Stomach (tissue), 8 donors: ENCODE measurements at regions not wholly inside any gene's neighbourhood (a gene's known extent, or its start where the extent isn't known, plus 50 kb on each side); places are given as distances from the start of the nearest gene placed in this dataset.
A peak's percentile ranks its signal among the peaks of the same experiment; 100 is the strongest.

Source experiments
- DNase-seq, 2 donors: peaks; one replicate each; pipeline versions ENCODE4 v3.0.0 to v3.0.0-alpha.2; 2013 to 2019
- H3K27ac ChIP-seq, 5 donors: fragments of 200-600 bp in 4 of 5; sonication (generic) in 4 of 5; one replicate each; pipeline ENCODE4 v1.5.1; 2013 to 2019; ENCODE audit warnings: mild to moderate bottlenecking in 1 of 5, moderate library complexity in 1 of 5
- H3K27me3 ChIP-seq, 3 donors: fragments of 200-600 bp; sonication (generic); one replicate each; pipeline ENCODE4 v1.5.1; 2017 to 2019; ENCODE audit warnings: mixed run types in 1 of 3
- H3K36me3 ChIP-seq, 4 donors: fragments of 200-600 bp; sonication (generic); 1 replicate in 3 of 4; 2 replicates in 1 of 4; pipeline ENCODE4 v1.5.1; 2016 to 2019
- H3K4me1 ChIP-seq, 4 donors: fragments of 200-600 bp; sonication (generic); one replicate each; pipeline ENCODE4 v1.5.1; 2016 to 2019
- H3K4me3 ChIP-seq, 4 donors: fragments of 200-600 bp; sonication (generic) in 3 of 4; one replicate each; pipeline ENCODE4 v1.5.1; 2016 to 2019; ENCODE audit warnings: mild to moderate bottlenecking in 1 of 4
- H3K9me3 ChIP-seq, 4 donors: fragments of 200-600 bp; sonication (generic); one replicate each; pipeline ENCODE4 v1.5.1; 2016 to 2019
- EP300 ChIP-seq: sonication (generic); formaldehyde crosslinking; IDR thresholded peaks from one replicate; pipeline ENCODE4 v1.6.1; 2017; ENCODE audit warnings: antibody characterized with exemption
- POLR2A ChIP-seq, 4 donors: fragments of 450-650 bp; IDR thresholded peaks; one replicate each; pipeline ENCODE4 v1.6.1; 2016; ENCODE audit warnings: antibody characterized with exemption in 4 of 4, control low read depth in 2 of 4, mild to moderate bottlenecking in 1 of 4, moderate library complexity in 1 of 4
- POLR2AphosphoS5 ChIP-seq, 3 donors: sonication (generic); formaldehyde crosslinking; IDR thresholded peaks; one replicate each; pipeline ENCODE4 v1.6.1; 2016; ENCODE audit warnings: antibody characterized with exemption in 3 of 3
- WGBS, 5 donors: extraction: QIAGEN DNeasy Blood & Tissue Kit in 3 of 5; methylation state at CpG; one replicate each; pipeline versions ENCODE4 v1.1.5 to v1.1.7; 2013 to 2018; 5-methylcytosine and 5-hydroxymethylcytosine counted together
- intact Hi-C: fragments of 100-400 bp; cut with DNase I; formaldehyde crosslinking; loops from one replicate; pipeline ENCODE4 v1.15.1; 2023; ENCODE audit warnings: low total_unique reads
- TF ChIP-seq, protein P1 (sequence below), 7 experiments: fragments of 450-650 bp in 4 of 7; fragments of 200-600 bp in 3 of 7; sonication (generic) in 3 of 7; IDR thresholded peaks; one replicate each; pipeline ENCODE4 v1.5.1; 2016 to 2019; ENCODE audit warnings: antibody characterized with exemption in 7 of 7, control low read depth in 2 of 7, mild to moderate bottlenecking in 1 of 7
- donor health status: healthy with polysubstance abuse.
- donor health status: Bipolar disorder and iron deficiency.
- donor health status: healthy.

GRCh38 chr21:18614303-18614702 is 210.7 kb upstream of the TMPRSS15 start:
- TF ChIP-seq POLR2AphosphoS5 (IDR thresholded peaks at IDR 0.05) (no peak), POLR2A (IDR thresholded peaks at IDR 0.05) (no peak), EP300 (no peak)
- TF ChIP-seq, protein P1, sequence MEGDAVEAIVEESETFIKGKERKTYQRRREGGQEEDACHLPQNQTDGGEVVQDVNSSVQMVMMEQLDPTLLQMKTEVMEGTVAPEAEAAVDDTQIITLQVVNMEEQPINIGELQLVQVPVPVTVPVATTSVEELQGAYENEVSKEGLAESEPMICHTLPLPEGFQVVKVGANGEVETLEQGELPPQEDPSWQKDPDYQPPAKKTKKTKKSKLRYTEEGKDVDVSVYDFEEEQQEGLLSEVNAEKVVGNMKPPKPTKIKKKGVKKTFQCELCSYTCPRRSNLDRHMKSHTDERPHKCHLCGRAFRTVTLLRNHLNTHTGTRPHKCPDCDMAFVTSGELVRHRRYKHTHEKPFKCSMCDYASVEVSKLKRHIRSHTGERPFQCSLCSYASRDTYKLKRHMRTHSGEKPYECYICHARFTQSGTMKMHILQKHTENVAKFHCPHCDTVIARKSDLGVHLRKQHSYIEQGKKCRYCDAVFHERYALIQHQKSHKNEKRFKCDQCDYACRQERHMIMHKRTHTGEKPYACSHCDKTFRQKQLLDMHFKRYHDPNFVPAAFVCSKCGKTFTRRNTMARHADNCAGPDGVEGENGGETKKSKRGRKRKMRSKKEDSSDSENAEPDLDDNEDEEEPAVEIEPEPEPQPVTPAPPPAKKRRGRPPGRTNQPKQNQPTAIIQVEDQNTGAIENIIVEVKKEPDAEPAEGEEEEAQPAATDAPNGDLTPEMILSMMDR (IDR thresholded peaks at IDR 0.05): no peak
- H3K4me3 ChIP-seq: no peak overlapping the region
- no peak for DNase-seq
- H3K27ac ChIP-seq: no peak overlapping the region
- H3K4me1 ChIP-seq: no peaks in the 10 kb centered on the region
- intact Hi-C loops: no loop called here
- H3K27me3 ChIP-seq: no peaks in the 10 kb centered on the region
- no peaks in the 10 kb centered on the region for H3K9me3 ChIP-seq
- H3K36me3 ChIP-seq: no peaks in the 10 kb centered on the region
- WGBS, 5 donors: 80 to 92% (median 87%) methylated on average over 3 of the region's 3 CpGs

DNA sequence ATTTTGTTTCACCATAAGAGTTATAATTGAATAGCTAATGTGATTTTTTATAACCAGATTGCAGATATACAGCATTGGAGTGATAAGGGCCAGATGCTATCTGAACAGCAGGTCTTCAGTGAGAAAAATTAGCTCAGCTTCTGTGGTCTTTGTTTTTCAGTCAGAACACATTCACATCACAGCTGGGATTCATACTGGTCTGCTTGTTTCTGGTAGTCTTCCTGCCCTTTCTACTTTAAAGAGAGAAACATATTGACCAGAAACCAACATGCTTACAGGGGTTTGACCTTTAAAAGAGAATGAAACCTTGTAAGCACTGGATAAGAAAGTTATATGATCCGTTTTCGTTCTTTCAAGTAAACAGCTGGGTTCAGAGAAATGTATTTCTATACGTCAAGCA is 213.7 kb upstream of the TMPRSS15 start:
- H3K27me3 ChIP-seq: no peaks in the 10 kb centered on the region
- TF ChIP-seq EP300 (no peak), POLR2AphosphoS5 (IDR thresholded peaks at IDR 0.05) (no peak), POLR2A (IDR thresholded peaks at IDR 0.05) (no peak)
- TF ChIP-seq, protein P1 (IDR thresholded peaks at IDR 0.05): no peak
- H3K27ac ChIP-seq: no peak overlapping the region
- no peaks in the 10 kb centered on the region for H3K9me3 ChIP-seq
- H3K36me3 ChIP-seq: no peaks in the 10 kb centered on the region
- 37 to 49% (median 40%) methylated on average over 3 of the region's 3 CpGs for WGBS, 5 donors
- no peaks in the 10 kb centered on the region for H3K4me1 ChIP-seq
- intact Hi-C loops: no loop called here
- H3K4me3 ChIP-seq: no peak overlapping the region
- DNase-seq: peak in 1 of 2 donors; percentile 10

GRCh38 chr21:18620436-18620835 is 216.9 kb upstream of the TMPRSS15 start:
- Histone ChIP-seq H3K4me3 (no peak overlapping the region), H3K27me3 (no peaks in the 10 kb centered on the region), H3K4me1 (no peaks in the 10 kb centered on the region), H3K9me3 (no peaks in the 10 kb centered on the region), H3K27ac (no peak overlapping the region), H3K36me3 (no peaks in the 10 kb centered on the region)
- intact Hi-C loops: no loop called here
- 36 to 74% (median 55%) methylated on average over 4 of the region's 4 CpGs for WGBS, 5 donors
- no peak for TF ChIP-seq POLR2AphosphoS5 (IDR thresholded peaks at IDR 0.05)
- no peak for TF ChIP-seq POLR2A (IDR thresholded peaks at IDR 0.05)
- TF ChIP-seq EP300: no peak
- TF ChIP-seq, protein P1 (IDR thresholded peaks at IDR 0.05): no peak
- DNase-seq: no peak

GRCh38 chr21:18622383-18622782 is 218.8 kb upstream of the TMPRSS15 start:
- no peaks in the 10 kb centered on the region for H3K9me3 ChIP-seq
- TF ChIP-seq POLR2AphosphoS5 (IDR thresholded peaks at IDR 0.05) (no peak), POLR2A (IDR thresholded peaks at IDR 0.05) (no peak), EP300 (no peak)
- TF ChIP-seq, protein P1 (IDR thresholded peaks at IDR 0.05): no peak
- H3K27me3 ChIP-seq: no peaks in the 10 kb centered on the region
- no peak overlapping the region for H3K27ac ChIP-seq
- H3K4me1 ChIP-seq: no peaks in the 10 kb centered on the region
- no peak for DNase-seq
- H3K4me3 ChIP-seq: no peak overlapping the region
- H3K36me3 ChIP-seq: no peaks in the 10 kb centered on the region
- intact Hi-C loops: no loop called here
